ENCODE measurements at regions not wholly inside any gene's neighbourhood (a gene's known extent, or its start where the extent isn't known, plus 50 kb on each side); places are given as distances from the start of the nearest gene placed in this dataset.

DNA sequence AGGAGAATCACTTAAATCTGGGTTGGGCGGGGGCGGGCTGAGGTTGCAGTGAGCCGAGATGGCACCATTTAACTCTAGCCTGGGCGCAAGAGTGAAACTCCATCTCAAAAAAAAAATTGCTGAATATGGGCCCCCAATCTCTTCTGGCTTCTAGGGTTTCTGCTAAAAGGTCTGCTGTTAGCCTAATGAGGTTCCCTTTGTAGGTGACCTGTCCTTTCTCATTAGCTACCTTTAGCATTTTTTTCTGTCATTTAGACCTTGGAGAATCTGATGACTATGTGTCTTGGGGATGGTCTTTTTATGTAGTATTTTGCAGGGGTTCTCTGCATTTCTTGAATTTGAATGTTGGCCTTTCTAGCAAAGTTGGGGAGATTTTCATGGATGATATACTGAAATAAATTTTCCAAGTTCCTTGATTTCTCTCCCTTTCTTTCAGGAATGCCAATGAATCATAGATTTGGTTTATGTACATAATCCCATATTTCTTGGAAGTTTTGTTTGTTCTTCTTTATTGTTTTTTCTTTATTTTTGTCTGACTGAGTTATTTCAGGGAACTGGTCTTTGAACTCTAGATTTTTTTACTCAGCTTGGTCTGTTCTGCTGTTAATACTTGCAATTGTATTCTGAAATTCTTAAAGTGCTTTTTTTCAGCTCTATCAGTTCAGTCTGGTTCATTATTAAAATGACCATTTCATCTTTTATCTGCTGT, 181.5 kb downstream of the TTC6 start (continued):
- TF ChIP-seq NFYC (CRISPR knock-in tag; IDR thresholded peaks at IDR 0.05) (no peak), FOXK1 (CRISPR knock-in tag; IDR thresholded peaks at IDR 0.05; ENCODE audit: borderline replicate concordance, low read depth) (peak; percentile 70; the same call in 1 of the 2 replicates), ZBTB43 (CRISPR knock-in tag; conservative IDR thresholded peaks at IDR 0.05) (no peak), PAXIP1 (CRISPR knock-in tag; conservative IDR thresholded peaks at IDR 0.05) (peak; percentile 52), YEATS4 (CRISPR knock-in tag; IDR thresholded peaks at IDR 0.05; ENCODE audit: borderline replicate concordance) (no peak), ZNF17 (CRISPR knock-in tag; IDR thresholded peaks at IDR 0.05) (no peak), ZNF784 (CRISPR knock-in tag; IDR thresholded peaks at IDR 0.05; ENCODE audit: borderline replicate concordance) (no peak), TBP (CRISPR knock-in tag; IDR thresholded peaks at IDR 0.05) (no peak), ZNF232 (CRISPR knock-in tag; IDR thresholded peaks at IDR 0.05; ENCODE audit: borderline replicate concordance) (no peak), NCOA2 (CRISPR knock-in tag; IDR thresholded peaks at IDR 0.05) (peak; percentile 44; the same call in 1 of the 2 replicates)
- TF ChIP-seq, protein P1, sequence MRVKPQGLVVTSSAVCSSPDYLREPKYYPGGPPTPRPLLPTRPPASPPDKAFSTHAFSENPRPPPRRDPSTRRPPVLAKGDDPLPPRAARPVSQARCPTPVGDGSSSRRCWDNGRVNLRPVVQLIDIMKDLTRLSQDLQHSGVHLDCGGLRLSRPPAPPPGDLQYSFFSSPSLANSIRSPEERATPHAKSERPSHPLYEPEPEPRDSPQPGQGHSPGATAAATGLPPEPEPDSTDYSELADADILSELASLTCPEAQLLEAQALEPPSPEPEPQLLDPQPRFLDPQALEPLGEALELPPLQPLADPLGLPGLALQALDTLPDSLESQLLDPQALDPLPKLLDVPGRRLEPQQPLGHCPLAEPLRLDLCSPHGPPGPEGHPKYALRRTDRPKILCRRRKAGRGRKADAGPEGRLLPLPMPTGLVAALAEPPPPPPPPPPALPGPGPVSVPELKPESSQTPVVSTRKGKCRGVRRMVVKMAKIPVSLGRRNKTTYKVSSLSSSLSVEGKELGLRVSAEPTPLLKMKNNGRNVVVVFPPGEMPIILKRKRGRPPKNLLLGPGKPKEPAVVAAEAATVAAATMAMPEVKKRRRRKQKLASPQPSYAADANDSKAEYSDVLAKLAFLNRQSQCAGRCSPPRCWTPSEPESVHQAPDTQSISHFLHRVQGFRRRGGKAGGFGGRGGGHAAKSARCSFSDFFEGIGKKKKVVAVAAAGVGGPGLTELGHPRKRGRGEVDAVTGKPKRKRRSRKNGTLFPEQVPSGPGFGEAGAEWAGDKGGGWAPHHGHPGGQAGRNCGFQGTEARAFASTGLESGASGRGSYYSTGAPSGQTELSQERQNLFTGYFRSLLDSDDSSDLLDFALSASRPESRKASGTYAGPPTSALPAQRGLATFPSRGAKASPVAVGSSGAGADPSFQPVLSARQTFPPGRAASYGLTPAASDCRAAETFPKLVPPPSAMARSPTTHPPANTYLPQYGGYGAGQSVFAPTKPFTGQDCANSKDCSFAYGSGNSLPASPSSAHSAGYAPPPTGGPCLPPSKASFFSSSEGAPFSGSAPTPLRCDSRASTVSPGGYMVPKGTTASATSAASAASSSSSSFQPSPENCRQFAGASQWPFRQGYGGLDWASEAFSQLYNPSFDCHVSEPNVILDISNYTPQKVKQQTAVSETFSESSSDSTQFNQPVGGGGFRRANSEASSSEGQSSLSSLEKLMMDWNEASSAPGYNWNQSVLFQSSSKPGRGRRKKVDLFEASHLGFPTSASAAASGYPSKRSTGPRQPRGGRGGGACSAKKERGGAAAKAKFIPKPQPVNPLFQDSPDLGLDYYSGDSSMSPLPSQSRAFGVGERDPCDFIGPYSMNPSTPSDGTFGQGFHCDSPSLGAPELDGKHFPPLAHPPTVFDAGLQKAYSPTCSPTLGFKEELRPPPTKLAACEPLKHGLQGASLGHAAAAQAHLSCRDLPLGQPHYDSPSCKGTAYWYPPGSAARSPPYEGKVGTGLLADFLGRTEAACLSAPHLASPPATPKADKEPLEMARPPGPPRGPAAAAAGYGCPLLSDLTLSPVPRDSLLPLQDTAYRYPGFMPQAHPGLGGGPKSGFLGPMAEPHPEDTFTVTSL (CRISPR knock-in tag; IDR thresholded peaks at IDR 0.05; ENCODE audit: borderline replicate concordance), result no peak; the same call in 1 of the 2 replicates
- TF ChIP-seq, protein P2, sequence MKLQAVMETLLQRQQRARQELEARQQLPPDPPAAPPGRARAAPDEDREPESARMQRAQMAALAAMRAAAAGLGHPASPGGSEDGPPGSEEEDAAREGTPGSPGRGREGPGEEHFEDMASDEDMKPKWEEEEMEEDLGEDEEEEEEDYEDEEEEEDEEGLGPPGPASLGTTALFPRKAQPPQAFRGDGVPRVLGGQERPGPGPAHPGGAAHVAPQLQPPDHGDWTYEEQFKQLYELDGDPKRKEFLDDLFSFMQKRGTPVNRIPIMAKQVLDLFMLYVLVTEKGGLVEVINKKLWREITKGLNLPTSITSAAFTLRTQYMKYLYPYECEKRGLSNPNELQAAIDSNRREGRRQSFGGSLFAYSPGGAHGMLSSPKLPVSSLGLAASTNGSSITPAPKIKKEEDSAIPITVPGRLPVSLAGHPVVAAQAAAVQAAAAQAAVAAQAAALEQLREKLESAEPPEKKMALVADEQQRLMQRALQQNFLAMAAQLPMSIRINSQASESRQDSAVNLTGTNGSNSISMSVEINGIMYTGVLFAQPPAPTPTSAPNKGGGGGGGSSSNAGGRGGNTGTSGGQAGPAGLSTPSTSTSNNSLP (IDR thresholded peaks at IDR 0.05; ENCODE audit: low read depth, low read length), result peak; percentile 82; the same call in 1 of the 2 replicates
- TF ChIP-seq, protein P3, sequence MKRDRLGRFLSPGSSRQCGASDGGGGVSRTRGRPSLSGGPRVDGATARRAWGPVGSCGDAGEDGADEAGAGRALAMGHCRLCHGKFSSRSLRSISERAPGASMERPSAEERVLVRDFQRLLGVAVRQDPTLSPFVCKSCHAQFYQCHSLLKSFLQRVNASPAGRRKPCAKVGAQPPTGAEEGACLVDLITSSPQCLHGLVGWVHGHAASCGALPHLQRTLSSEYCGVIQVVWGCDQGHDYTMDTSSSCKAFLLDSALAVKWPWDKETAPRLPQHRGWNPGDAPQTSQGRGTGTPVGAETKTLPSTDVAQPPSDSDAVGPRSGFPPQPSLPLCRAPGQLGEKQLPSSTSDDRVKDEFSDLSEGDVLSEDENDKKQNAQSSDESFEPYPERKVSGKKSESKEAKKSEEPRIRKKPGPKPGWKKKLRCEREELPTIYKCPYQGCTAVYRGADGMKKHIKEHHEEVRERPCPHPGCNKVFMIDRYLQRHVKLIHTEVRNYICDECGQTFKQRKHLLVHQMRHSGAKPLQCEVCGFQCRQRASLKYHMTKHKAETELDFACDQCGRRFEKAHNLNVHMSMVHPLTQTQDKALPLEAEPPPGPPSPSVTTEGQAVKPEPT (CRISPR knock-in tag; IDR thresholded peaks at IDR 0.05; ENCODE audit: low read depth), result no peak
